ENCODE measurements at regions not wholly inside any gene's neighbourhood (a gene's known extent, or its start where the extent isn't known, plus 50 kb on each side); places are given as distances from the start of the nearest gene placed in this dataset.

- no peak for DNase-seq (ENCODE audit: low read depth)
These were observed 919.1 kb downstream of the BRD1 start for GRCh38 chr22:48908547-48908946.

DNA sequence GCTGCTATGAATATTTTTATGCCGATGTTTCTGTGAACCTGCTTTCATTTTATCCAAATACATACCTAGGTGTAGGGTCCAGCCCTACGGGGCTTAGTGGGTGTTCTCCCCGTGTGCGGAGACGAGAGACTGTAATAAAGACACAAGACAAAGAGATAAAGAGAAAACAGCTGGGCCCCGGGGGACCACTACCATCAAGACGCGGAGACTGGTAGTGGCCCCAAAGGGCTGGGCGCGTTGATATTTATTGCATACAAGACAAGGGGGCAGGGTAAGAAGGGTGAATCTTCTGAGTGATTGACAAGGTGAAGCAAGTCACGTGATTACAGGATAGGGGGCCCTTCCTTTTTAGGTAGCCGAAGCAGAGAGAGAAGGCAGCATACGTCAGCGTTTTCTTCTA, 920.1 kb downstream of the BRD1 start:
- no peak for DNase-seq (ENCODE audit: low read depth)

- DNase-seq (ENCODE audit: low read depth), result no peak
These were observed 921.3 kb downstream of the BRD1 start for GRCh38 chr22:48906216-48906835.

GRCh38 chr22:48905206-48905975, 922.3 kb downstream of the BRD1 start:
- DNase-seq (ENCODE audit: low read depth), result no peak

- no peak for DNase-seq (ENCODE audit: low read depth)
These were observed 924.6 kb downstream of the BRD1 start for GRCh38 chr22:48902983-48903650.

DNA sequence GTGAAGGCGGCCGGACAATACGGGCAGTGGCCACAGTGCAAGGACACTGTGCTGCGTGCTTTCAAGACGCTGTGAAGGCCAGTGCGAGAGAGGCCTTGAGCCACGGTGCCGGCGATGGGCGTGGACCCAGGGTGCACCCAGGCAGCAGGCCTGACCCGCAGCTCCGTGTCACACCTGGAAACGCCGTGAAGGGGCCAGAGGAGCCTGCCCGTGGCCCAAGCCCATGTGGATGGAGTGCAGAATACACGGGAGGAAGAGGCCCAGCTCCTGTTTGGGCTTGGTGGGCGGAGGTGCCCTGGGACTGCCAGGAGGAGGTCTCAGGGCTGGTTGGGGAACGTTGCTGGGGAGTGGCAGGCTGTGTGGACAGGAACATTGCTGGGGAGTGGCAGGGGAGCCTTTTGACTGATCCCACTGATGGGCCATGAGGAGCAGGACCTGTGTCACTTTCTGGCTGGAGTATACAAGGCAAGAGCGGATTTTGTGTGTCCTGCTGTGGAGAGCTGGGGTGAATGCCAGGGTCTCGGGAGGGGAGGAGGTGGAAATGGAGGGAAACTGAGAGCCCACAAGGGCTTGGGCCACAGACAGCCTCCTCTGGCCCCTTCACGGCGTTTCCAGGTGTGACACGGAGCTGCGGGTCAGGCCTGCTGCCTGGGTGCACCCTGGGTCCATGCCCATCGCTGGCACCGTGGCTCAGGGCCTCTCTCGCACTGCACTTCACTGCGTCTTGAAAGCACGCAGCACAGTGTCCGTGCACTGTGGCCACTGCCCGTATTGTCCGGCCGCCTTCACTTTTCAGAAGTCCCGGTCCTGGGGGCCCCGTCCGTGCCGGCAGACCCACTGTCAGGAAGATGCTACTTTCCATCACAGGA, 925.4 kb downstream of the BRD1 start:
- no peak for DNase-seq (ENCODE audit: low read depth)

DNA sequence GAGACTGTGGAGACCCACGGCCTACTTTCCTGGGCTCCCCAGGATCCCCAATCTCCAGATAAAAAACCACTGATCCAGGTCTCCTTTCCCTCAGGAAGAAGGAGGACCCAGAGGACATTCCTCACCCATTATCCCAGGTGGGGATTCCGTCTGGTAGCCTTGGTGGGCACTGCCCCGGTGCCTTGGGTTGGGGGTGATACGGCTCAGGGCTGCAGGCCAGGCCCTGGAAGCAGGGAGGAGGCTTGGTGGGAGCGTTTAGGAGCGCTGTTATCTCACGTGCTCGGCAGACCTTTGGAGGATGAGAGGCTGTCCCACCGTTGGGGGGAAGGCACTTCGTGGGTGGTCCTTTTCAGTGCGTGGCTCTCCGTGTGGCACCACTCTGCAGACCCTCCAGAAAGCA, 926.3 kb downstream of the BRD1 start:
- DNase-seq (ENCODE audit: low read depth), result no peak

DNA sequence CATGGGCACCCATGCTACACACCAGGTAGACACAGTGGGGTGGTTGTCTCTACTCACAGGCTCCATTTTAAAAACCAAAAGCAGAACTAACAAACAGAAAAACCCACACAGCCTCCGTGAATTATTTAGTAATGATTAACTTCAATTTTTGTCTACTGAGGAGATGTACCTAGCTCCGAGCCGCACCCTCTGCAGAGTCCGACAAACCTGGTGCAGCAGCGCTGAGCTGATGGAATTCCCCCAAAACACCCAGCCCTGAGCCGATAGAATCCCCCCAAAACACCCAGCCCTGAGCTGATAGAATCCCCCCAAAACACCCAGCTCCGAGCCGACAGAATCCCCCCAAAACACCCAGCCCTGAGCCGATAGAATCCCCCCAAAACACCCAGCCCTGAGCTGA, 927.0 kb downstream of the BRD1 start:
- no peak for DNase-seq (ENCODE audit: low read depth)

DNA sequence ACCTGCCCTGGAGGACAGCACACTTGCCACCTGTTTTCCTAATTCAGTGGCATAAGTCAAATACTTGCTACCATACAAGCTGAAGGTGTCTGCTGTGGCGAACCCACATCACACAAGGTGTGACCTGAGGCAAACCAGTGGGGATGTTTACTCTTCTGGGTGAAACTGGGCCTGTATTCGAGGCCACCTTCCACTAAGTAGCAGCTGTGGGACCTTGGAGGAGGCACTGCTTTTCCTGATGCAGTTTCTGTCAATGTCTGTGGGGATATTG, 927.4 kb downstream of the BRD1 start:
- DNase-seq (ENCODE audit: low read depth), result no peak

DNA sequence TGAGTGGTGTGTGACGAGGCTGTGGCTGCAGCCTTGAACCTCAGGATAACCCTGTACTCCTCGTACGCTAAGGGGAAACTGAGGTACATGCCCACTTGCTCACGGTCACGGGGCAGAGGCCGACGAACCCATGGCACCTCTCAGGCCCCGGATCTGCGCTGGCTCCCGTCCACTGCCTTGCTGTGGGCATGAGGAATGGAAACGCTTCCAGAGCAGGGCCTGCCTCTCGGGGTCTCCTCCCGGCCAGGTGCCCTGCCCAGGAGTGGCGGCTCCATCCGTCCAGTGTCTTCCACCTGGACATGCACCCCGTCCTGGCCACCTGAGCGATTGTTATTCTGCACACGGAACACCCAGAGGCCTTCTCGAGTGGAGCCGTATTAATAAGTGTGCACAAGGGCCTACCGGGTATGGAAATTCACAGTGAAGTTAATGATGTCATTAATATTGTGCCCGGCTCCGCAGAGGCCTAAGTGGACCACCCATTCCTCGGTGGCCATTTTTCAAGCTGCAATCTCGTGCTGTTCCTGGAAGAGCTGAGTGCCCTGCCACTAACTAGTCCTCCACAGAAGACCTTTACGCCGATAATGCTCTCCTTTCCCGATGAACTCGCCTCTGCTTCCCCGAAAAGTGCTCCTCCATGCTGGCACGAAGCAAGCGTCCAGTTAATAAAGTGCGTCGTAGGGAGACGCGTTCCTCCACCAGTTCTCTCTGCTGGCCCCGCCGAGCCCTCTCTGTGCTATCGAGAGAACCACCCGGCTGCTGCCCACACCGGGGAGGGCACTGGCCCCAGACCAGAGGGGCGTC, 927.9 kb downstream of the BRD1 start:
- no peak for DNase-seq (ENCODE audit: low read depth)

GRCh38 chr22:48898524-48899250, 929.0 kb downstream of the BRD1 start:
- no peak for DNase-seq (ENCODE audit: low read depth)

- DNase-seq (ENCODE audit: low read depth), result no peak
These were observed 929.9 kb downstream of the BRD1 start for GRCh38 chr22:48897645-48898370.

- DNase-seq (ENCODE audit: low read depth), result no peak
These were observed 930.7 kb downstream of the BRD1 start for GRCh38 chr22:48896766-48897644.

DNA sequence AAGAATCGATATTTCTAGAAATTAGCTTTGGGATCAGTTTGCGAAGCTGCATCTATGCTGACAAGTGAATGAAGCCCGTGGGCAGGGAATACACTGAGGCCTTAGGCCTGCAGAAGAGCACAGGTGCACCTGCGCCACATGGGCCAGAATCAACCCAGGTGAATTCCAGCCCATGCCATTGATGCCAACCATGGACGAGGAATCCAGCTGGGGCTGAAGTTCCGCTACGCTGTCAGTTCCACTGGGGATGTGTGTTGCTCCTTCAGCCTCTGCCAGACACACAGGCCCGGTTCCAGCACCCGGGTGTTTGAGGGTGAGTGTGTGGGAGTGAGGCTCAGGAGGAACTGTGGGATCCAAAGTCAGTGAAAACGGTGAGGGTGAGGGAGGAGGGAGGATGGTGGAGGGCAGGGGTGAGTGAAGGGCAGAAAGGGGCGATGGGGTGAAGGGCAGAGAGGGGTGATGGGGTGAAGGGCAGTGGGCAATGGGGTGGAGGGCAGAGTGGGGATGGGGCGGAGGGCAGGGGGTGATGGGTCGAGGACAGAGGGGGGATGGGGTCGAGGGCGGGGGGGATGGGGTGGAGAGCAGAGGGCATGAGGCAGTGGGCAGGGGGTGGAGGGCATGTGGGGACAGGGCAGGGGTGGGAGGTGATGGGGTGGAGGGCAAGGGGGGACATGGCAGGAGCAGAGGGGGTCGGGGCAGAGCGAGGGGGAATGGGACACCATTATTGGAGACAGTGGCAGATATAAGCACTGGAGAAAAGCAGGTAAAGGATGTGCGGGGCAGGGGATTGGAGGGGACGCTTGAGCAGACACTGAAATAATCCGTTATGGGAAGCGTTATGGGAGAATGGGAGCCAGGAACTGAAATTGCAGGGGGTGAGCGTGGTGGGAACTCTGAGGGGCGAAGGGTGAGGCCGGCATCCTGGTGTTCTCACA, 931.6 kb downstream of the BRD1 start:
- DNase-seq (ENCODE audit: low read depth), result no peak

DNA sequence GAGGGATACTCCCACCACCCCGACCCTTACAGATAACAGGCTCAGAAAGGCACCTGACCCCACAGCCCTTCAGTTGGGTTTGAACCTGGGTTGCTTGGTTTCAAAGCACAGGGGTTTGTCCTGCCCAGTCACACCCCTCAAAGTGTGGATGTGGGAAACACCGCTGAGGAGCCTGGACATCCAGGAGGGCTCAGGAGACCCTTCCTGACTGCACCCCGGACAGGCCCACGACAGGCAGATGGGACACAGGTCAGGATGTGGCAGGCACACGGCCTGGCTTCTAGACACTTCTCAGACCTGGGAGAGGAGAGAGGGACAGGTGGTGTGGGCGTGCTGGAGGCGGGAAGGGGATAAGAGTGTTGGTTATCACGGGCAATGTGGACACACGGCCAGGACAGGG, 932.3 kb downstream of the BRD1 start:
- no peak for DNase-seq (ENCODE audit: low read depth)

DNA sequence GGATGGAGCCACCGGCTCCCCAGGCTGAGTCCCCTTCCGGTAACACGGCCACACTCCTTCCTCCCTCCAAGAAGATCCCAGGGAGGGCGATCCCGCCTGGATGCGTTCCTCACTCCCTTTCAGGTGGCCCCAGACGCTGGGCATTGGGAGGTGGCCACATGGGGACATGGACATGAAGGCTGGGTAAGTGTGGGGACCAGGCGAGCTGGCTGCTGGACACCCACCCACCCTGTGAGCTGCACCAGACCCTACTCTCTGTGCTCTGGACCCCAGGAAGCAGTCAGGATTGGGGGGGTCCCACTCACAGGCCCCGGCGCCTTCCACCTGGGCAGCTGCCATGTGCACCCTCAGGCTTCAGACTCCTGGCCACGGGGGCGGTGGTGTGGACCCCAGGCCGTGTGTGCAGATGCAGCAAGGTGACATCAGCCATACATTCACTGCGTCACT, 932.8 kb downstream of the BRD1 start:
- DNase-seq (ENCODE audit: low read depth), result no peak

- no peak for DNase-seq (ENCODE audit: low read depth)
These were observed 933.5 kb downstream of the BRD1 start for GRCh38 chr22:48894064-48894671.
